SK-N-MC (cell line): ENCODE measurements at regions not wholly inside any gene's neighbourhood (a gene's known extent, or its start where the extent isn't known, plus 50 kb on each side); places are given as distances from the start of the nearest gene placed in this dataset.

Experiments
- EZH2 ChIP-seq: fragments of 200-600 bp; sonication (generic); IDR thresholded peaks from one replicate; pipeline ENCODE4 v1.6.1; 2017; ENCODE audit warnings: antibody characterized with exemption
- FOXP2 ChIP-seq: optimal IDR thresholded peaks from 2 replicates; pipeline ENCODE3; 2011; ENCODE audit warnings: mild to moderate bottlenecking, moderate library complexity; ENCODE audit not compliant: insufficient read depth; ENCODE audit errors: extremely low read length, control extremely low read depth
- POLR2AphosphoS5 ChIP-seq: IDR thresholded peaks from 2 replicates; pipeline ENCODE4 v1.6.1; 2012; ENCODE audit warnings: mild to moderate bottlenecking, low read depth, low read length, borderline replicate concordance

DNA sequence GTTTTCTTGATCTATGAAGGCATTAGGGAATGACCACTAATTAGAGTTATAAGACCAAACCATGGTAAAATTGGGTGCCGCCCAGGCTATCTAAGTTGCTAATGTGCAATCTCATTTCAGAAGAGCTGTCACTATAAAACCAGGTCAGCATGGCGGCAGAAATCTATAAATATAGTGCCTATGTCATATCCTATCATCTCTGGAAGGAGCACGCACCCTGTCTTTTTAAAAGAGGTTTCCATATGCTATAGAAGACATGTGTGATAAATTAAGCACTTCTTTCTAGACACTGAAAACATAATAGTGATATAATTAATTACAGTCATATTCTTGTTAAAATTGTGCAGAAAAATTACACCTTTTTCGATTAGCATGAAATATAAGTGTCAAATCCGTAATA, 152.0 kb upstream of the MDFIC2 start:
- TF ChIP-seq EZH2, result no peak
- TF ChIP-seq POLR2AphosphoS5, result no peak
- no peak for TF ChIP-seq FOXP2
